ENCODE measurements at regions not wholly inside any gene's neighbourhood (a gene's known extent, or its start where the extent isn't known, plus 50 kb on each side); places are given as distances from the start of the nearest gene placed in this dataset.

DNA sequence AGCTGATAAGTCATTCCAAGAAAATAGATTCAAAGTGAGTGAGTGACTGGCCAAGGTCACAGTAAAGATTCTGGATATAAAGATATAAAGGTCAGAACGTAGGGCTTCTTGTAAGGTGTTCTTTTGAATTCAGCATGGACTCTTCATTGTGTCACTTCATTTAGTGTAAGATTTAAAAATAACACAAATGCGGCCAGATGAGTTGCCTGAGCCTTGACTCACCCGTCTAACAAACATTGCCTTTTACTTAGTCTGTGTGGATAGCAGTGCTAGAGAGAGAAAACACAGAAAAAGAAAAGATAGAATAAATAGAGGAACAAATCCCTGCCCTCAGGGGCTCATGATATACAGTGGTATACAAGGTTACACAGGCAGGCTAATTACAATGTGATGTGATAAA lies 223.4 kb downstream of the PLPP3 start:
- DNase-seq (ENCODE audit: low spot score): no peak

DNA sequence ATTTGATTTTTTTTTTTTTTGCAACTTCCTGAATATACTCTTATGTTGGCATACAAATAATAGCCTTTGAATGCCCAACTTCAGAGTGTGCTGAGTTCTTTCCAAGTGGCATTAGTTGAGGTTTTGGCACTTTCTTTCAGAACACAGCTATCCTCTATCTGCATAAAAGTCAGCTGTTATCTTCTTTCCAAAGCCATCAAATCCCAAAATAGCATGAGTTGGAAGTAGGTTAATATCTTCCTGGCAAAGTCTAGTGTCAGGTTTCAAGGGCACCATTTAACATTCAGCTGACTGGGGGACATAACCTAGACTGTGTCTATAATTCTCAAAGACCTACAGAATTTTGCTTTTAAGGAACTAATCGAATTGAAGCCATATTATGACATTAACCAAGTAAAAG lies 223.9 kb downstream of the PLPP3 start:
- no peak for DNase-seq (ENCODE audit: low spot score)

GRCh38 chr1:56345831-56346230 lies 233.5 kb downstream of the PLPP3 start:
- no peak for DNase-seq (ENCODE audit: low spot score)

GRCh38 chr1:56340977-56341376 lies 238.4 kb downstream of the PLPP3 start:
- DNase-seq (ENCODE audit: low spot score): no peak

- no peak for DNase-seq (ENCODE audit: low spot score)
Measured at GRCh38 chr1:56339786-56340465, 239.4 kb downstream of the PLPP3 start.

DNA sequence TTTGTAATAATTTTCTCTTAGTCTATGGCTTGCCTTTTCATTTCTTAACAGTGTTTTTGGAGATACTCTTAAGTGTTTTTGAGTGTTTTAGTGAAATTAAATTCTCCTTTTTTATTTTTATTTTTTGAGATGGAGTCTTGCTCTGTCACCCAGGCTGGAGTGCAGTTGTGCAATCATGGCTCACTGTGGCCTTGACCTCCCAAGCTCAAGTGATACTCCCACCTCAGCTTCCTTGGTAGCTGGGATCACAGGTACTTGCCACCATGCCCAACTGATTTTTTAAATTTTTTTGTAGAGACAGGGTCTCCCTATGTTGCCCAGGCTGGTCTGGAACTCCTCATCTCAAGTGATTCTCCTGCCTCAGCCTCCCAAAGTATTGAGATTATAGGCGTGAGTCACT lies 240.3 kb downstream of the PLPP3 start:
- no peak for DNase-seq (ENCODE audit: low spot score)

DNA sequence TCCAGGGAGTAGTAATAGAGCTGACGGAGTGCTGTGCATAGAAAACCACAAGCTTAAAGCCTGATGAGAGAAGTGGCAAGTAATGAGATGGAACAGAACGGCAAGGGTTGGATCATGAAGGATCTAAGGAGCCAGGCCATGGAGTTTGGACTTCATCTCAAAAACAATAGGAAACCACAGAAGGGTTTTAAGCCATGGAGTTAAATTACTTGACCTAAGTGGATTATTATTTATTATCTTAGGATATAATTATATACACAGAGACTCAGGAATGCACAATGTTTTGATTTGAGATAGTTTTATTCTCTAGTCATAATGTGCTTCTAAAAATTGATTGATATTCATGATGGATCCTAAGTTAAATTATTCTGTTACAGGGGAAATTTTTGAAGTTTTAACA lies 242.4 kb downstream of the PLPP3 start:
- DNase-seq (ENCODE audit: low spot score): no peak

DNA sequence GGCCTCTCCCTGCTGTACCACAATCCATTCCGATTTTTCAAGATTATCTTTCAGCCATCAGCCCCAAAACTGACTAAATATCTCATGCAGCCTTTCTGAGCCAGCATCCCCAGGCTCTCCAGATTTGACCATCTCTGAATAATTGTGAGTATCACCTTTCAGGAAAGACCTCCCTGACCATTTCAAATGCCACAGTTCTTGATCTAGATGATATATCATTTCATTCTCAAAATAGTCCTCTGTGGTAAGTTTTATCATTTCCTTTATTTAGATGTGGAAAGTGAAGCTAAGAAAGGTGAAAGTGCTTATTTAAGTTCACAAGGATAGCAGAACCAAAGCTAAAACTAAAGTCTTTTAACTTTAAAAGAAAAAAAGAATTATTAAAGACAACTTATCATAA lies 244.0 kb downstream of the PLPP3 start:
- no peak for DNase-seq (ENCODE audit: low spot score)

- no peak for DNase-seq (ENCODE audit: low spot score)
Measured at GRCh38 chr1:56334047-56334446, 245.3 kb downstream of the PLPP3 start.

DNA sequence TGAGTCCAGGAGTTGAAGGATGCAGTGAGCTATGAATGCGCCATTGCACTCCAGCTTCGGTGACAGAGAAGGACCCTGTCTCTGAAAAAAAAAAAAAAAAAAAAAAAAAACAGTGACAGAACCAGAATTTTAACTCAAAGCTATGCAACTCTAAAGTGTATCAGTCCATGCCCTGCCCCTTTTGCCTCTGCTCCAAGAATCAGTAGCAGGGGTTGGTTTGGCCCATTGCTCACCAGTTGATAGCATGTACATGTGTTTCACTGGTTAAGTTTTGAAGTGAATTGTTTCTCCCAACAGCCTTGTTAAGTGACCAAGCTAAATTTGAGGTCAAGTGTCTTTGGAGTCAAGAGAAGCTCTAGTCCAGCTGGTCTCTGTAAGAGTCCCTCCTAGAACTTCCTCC lies 245.9 kb downstream of the PLPP3 start:
- DNase-seq (ENCODE audit: low spot score): no peak

GRCh38 chr1:56331892-56332567 lies 247.3 kb downstream of the PLPP3 start:
- DNase-seq (ENCODE audit: low spot score): no peak

DNA sequence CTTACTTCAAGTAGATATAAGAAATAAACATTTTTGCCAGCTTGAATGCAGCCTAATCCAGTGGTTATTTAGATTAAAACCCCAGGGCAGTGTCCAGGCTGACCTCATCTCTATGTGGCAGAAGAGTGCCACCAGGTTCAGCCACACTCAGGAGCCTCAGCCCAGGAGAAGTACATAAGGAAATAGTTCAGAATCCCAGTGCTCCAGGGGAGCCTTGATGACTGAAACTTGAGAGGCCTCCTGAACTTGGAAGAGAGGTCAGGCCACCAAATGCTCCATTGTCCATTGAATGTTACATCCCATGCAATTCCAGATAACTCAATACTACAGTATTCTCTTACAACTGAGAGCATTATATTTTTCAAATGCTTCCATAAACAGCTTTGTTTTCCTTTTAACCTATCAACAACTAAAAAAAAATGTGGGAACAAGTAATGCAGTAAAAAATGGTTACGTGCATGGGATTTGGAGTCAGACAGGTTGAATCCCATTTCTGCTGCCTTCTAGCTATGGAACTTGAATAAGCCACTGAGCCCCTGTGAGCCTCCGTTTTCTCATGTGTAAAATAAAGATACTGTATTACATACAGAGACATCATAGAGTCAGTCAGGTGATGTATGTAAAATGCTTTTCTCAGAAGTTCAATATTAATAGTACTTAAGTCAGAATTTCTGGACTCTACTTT lies 248.0 kb downstream of the PLPP3 start:
- no peak for DNase-seq (ENCODE audit: low spot score)

- peak; percentile 2 for DNase-seq (ENCODE audit: low spot score)
Measured at GRCh38 chr1:56330391-56331026, 248.9 kb downstream of the PLPP3 start.

GRCh38 chr1:56329970-56330369 lies 249.4 kb downstream of the PLPP3 start:
- DNase-seq (ENCODE audit: low spot score): no peak

- DNase-seq (ENCODE audit: low spot score): no peak
Measured at GRCh38 chr1:56327195-56327594, 252.2 kb downstream of the PLPP3 start.

- no peak for DNase-seq (ENCODE audit: low spot score)
Measured at GRCh38 chr1:56326056-56326455, 253.3 kb downstream of the PLPP3 start.

DNA sequence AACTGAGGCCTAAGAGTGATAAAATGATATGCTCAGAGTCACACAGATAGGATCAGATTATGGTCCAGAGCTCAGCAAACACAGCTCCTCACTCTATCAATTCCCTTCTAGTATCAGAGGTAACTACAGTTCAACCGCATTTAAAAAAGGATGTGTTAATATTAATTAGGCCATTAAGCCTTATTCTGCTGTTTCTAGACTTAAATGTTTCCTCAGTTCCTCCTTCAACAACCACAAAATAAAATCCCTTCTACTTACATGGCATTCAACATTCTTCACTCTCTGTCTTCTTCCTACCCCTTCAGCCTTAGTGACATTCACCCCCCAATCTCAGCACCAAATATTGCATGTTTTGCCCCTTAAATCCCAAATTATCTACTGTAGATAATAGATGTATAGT lies 254.9 kb downstream of the PLPP3 start:
- DNase-seq (ENCODE audit: low spot score): no peak

DNA sequence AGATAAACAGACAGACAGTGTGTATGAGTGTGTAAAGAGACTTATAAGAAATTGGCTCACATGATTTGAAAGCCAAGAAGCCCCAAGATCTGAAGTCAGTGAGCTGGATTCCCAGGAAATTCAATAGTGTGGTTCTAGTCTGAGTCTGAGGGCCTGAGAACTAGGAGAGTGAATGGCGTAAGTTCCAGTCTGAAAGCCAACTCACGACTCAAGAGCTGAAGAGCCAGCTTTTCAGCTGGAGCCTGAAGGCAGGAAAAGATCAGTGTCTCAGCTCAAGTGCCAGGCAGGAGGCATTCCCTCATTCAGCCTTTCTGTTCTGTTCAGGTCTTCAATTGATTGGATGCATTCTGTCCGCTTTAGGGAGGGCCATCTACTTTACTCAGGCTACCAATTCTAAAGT lies 257.2 kb downstream of the PLPP3 start:
- no peak for DNase-seq (ENCODE audit: low spot score)

GRCh38 chr1:56321150-56321490 lies 258.2 kb downstream of the PLPP3 start:
- DNase-seq (ENCODE audit: low spot score): no peak

- DNase-seq (ENCODE audit: low spot score): no peak
Measured at GRCh38 chr1:56320464-56321149, 258.8 kb downstream of the PLPP3 start.

DNA sequence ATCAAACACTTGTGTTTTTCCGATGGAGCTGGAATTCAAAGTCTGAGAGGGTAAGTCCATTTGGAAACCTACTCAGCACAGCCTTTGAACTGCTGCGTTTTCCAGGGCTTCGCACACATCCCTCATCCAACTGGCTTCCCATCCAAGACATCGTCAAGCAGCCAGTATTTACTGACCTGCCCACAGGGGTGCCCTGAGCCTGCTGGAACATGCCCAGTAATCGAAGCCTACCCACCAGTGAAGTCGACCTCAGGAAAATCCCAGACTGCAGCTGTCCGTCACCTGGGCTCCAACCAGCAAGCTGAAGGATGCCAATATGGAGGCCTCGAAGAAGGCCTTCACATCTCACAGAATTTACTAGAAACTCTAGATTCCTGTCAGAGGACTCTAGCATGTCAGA lies 261.6 kb downstream of the PLPP3 start:
- no peak for DNase-seq (ENCODE audit: low spot score)

GRCh38 chr1:56315293-56315942 lies 263.9 kb downstream of the PLPP3 start:
- no peak for DNase-seq (ENCODE audit: low spot score)

Measured in LoVo (cell line).